ENCODE measurements at regions not wholly inside any gene's neighbourhood (a gene's known extent, or its start where the extent isn't known, plus 50 kb on each side); places are given as distances from the start of the nearest gene placed in this dataset.
"Not testable (repeated sequence)": the region's sequence is repeated elsewhere in the genome, so short reads cannot be mapped to it uniquely, and the experiment has no call there.

DNA sequence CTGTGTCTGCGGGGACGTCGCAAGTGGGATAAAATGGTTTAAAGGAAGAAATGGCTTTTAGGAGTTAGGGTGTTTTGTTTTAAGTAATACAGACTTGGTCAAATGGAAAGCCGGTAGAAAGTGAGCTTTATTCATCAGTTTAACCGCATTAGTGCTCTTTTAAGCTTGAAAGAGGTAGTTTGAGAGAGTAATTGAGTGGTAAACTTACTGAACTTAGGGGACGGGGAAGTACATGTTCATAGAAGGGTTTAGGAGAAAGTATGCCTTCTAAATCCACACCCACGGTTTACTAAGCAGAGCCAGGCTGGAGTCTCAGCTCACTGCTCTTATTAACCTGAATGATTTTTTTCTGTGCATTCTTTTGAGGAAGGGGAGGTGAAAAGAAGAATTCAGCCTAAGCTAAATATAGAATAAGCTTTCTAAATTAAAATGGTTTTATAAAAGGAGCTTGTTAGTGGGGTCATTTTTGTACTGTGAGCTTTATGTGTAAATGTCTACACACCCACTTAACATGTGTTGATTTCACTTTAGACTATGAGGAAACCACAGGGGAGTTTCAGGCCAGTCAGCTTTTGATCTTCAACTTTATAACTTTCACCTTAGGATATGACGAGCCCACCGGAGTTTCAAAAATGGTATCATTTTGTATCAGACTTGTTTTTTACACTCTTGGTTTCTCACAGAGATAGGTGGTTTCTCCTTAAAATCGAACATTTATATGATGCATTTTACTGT is 57.9 kb upstream of the GOLGA8R start:
- TF ChIP-seq, protein P1, sequence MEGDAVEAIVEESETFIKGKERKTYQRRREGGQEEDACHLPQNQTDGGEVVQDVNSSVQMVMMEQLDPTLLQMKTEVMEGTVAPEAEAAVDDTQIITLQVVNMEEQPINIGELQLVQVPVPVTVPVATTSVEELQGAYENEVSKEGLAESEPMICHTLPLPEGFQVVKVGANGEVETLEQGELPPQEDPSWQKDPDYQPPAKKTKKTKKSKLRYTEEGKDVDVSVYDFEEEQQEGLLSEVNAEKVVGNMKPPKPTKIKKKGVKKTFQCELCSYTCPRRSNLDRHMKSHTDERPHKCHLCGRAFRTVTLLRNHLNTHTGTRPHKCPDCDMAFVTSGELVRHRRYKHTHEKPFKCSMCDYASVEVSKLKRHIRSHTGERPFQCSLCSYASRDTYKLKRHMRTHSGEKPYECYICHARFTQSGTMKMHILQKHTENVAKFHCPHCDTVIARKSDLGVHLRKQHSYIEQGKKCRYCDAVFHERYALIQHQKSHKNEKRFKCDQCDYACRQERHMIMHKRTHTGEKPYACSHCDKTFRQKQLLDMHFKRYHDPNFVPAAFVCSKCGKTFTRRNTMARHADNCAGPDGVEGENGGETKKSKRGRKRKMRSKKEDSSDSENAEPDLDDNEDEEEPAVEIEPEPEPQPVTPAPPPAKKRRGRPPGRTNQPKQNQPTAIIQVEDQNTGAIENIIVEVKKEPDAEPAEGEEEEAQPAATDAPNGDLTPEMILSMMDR (IDR thresholded peaks at IDR 0.05) = not testable (repeated sequence)
- TF ChIP-seq POLR2A (IDR thresholded peaks at IDR 0.05) = not testable (repeated sequence)

All from esophagus squamous epithelium (tissue), 4 donors.